Mesothelial cell of epicardium (in vitro differentiated cells): ENCODE measurements at regions not wholly inside any gene's neighbourhood (a gene's known extent, or its start where the extent isn't known, plus 50 kb on each side); places are given as distances from the start of the nearest gene placed in this dataset.

Experiments
- DNase-seq, 2 experiments: peaks; one replicate each; pipeline ENCODE4 v3.0.0; 2021; ENCODE audit warnings: low spot score in 2 of 2; ENCODE audit not compliant: unreplicated experiment in 2 of 2
- H3K27ac Mint-ChIP-seq: 2 replicates; pipeline ENCODE4 v1.8.0; 2021; ENCODE audit warnings: mixed read lengths
- H3K27me3 Mint-ChIP-seq: 2 replicates; pipeline ENCODE4 v1.8.0; 2021; ENCODE audit warnings: low read depth, mixed read lengths
- H3K36me3 Mint-ChIP-seq: 2 replicates; pipeline ENCODE4 v1.8.0; 2021; ENCODE audit warnings: mixed read lengths
- H3K4me1 Mint-ChIP-seq: 2 replicates; pipeline ENCODE4 v1.8.0; 2021; ENCODE audit warnings: mixed read lengths
- H3K4me3 Mint-ChIP-seq: 2 replicates; pipeline ENCODE4 v1.8.0; 2021; ENCODE audit warnings: mild to moderate bottlenecking, moderate library complexity, mixed read lengths
- H3K9me3 Mint-ChIP-seq: 2 replicates; pipeline ENCODE4 v1.8.0; 2021; ENCODE audit warnings: mixed read lengths
- CTCF ChIP-seq: fragments of 200-600 bp; sonication (generic); IDR thresholded peaks from one replicate; pipeline ENCODE4 v1.5.0; 2021; ENCODE audit warnings: antibody characterized with exemption; ENCODE audit not compliant: unreplicated experiment

- no peak for DNase-seq
- no peaks in the 10 kb centered on the region for H3K36me3 Mint-ChIP-seq
- H3K27me3 Mint-ChIP-seq = peaks cover 2% of the 10 kb centered on the region
- no peak overlapping the region for H3K4me3 Mint-ChIP-seq
- peaks cover 4% of the 10 kb centered on the region for H3K9me3 Mint-ChIP-seq
- H3K27ac Mint-ChIP-seq = peak overlapping the region; percentile 71
- TF ChIP-seq CTCF = no peak
- peaks cover 6% of the 10 kb centered on the region for H3K4me1 Mint-ChIP-seq
These were observed 243.8 kb upstream of the PWP1 start for GRCh38 chr12:107441665-107442300.

- H3K4me3 Mint-ChIP-seq = no peak overlapping the region
- H3K9me3 Mint-ChIP-seq = peaks cover 4% of the 10 kb centered on the region
- peaks cover 2% of the 10 kb centered on the region for H3K27me3 Mint-ChIP-seq
- no peak for TF ChIP-seq CTCF
- DNase-seq = no peak
- H3K4me1 Mint-ChIP-seq = peaks cover 6% of the 10 kb centered on the region
- H3K27ac Mint-ChIP-seq = peak overlapping the region; percentile 71
- H3K36me3 Mint-ChIP-seq = no peaks in the 10 kb centered on the region
These were observed 243.1 kb upstream of the PWP1 start for GRCh38 chr12:107442326-107442987.

GRCh38 chr12:107443320-107444090 is 242.1 kb upstream of the PWP1 start:
- DNase-seq = no peak
- Mint-ChIP-seq H3K27me3 (peaks cover 2% of the 10 kb centered on the region), H3K4me3 (no peak overlapping the region), H3K4me1 (peaks cover 6% of the 10 kb centered on the region), H3K36me3 (no peaks in the 10 kb centered on the region), H3K27ac (no peak overlapping the region), H3K9me3 (peaks cover 4% of the 10 kb centered on the region)
- TF ChIP-seq CTCF = no peak

GRCh38 chr12:107444771-107445170 is 240.8 kb upstream of the PWP1 start:
- DNase-seq = no peak
- Mint-ChIP-seq H3K9me3 (peaks cover 4% of the 10 kb centered on the region), H3K36me3 (no peaks in the 10 kb centered on the region), H3K27ac (no peak overlapping the region), H3K4me3 (no peak overlapping the region), H3K27me3 (peaks cover 4% of the 10 kb centered on the region), H3K4me1 (peaks cover 6% of the 10 kb centered on the region)
- no peak for TF ChIP-seq CTCF

GRCh38 chr12:107446476-107446875 is 239.1 kb upstream of the PWP1 start:
- TF ChIP-seq CTCF = no peak
- Mint-ChIP-seq H3K4me1 (peaks cover 6% of the 10 kb centered on the region), H3K9me3 (peaks cover 4% of the 10 kb centered on the region), H3K27me3 (peaks cover 20% of the 10 kb centered on the region), H3K4me3 (no peak overlapping the region), H3K36me3 (no peaks in the 10 kb centered on the region), H3K27ac (no peak overlapping the region)
- DNase-seq = no peak
